ENCODE measurements at regions not wholly inside any gene's neighbourhood (a gene's known extent, or its start where the extent isn't known, plus 50 kb on each side); places are given as distances from the start of the nearest gene placed in this dataset.

- DNase-seq (ENCODE audit: low read depth, low spot score): no peak
These were observed 458.6 kb upstream of the ATXN8OS start for GRCh38 chr13:69649063-69649392.

DNA sequence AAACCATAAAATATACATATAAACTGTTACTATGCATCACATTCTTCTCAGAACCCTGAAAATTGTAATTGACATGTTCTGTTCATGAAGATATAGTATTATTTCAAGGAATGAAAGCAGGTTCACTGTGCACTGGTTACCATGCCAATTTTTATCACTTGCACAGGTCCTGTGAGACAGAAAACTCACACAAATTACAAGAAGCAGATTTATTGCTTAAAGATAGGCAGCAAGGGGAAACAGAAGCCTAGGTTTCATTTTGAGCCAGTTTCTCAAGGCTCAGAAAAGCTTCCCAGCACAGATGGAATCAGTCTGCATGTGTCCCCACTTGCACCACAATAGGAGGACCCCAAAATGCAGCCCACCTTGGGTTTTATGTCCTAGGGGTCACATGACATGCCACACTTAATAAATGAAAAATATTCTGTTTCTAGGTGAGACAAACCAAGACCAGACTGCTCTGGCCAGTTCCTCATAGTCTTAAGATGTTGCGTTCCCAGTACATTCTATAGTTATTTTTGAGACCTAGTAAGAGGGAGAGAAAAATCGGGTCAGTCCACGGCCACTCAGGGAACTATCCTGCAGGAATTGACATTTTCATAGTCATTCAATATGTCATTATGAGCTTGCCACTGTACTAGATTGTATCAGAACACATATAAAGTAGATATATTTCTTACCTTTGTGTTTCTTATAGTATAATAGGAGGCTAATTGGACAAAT lies 459.1 kb upstream of the ATXN8OS start:
- no peak for DNase-seq (ENCODE audit: low read depth, low spot score)

DNA sequence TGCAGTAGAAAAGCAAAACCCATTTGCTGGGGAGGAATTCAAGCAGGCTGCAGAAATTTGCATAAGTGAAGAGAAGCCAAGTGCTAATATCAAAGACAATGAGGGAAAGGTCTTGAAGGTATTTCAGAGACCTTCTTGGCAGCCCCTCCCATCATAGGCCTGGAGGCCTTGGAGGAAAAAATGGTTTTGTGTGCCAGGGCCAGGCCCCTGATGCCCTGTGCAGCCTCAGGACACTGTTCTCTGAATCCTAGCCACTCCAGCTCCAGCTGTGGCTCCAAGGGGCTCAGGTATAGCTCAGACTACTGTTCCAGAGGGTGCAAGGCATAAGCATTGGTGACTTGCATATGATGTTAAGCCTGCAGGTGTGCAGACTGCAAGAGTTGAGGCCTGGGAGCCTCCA lies 463.2 kb upstream of the ATXN8OS start:
- no peak for DNase-seq (ENCODE audit: low read depth, low spot score)

- no peak for DNase-seq (ENCODE audit: low read depth, low spot score)
These were observed 465.9 kb upstream of the ATXN8OS start for GRCh38 chr13:69641773-69642172.

DNA sequence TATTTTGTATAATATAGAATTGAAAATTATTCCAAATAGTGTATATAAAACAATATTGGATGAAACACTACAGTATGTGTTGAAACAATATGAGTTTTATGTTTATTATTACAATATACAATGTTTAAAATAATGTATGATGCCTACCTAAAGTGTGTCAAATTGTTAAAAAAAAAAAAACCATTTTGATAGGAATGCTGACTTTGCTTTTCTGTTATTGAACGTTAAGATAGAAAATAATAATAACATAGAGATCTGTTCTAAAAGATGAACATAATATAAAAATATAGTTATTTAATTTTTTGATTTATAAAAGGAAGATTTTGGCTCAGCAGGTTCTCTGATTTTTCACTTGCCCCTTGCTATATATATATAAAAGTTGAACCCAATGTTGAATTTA lies 474.6 kb upstream of the ATXN8OS start:
- DNase-seq (ENCODE audit: low read depth, low spot score): no peak

DNA sequence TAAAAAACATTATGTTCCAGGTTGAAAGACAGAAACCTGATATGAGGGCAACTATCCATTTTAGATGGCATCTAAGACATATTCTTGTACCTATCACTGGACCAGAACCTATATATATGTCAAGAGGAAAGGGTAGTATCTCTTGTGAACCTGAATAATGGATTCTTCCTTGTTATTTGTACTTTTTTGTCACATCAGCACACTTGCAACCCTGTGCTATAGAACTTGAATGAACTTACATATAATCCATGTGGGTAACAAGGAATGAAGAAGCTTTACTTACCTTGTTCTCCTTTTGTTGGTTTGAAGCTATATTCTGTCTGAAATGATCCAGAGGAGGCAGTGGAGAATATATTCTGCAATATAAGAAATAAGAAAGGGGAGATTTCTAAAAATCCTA lies 483.7 kb upstream of the ATXN8OS start:
- no peak for DNase-seq (ENCODE audit: low read depth, low spot score)

GRCh38 chr13:69619651-69620050 lies 488.0 kb upstream of the ATXN8OS start:
- DNase-seq (ENCODE audit: low read depth, low spot score): no peak

DNA sequence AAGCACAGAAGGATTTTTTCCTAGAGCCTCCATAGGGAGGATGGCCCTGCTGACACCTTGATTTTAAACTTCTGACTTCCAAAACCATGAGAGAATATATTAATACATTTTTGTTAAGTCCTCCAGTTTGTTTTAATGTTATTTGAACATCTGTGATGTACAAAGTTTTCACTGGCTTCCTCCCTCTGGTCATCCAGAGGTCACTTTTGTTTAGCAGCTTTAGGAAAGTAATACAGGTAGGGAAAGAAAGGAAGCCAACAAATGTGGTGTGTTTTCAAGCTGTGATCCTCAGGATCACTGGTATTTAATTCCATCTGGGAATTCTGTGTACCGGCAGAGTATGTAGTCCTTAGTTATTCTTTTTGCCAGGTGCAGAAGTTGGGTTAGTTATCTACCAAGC lies 488.8 kb upstream of the ATXN8OS start:
- no peak for DNase-seq (ENCODE audit: low read depth, low spot score)

- DNase-seq (ENCODE audit: low read depth, low spot score): no peak
These were observed 489.2 kb upstream of the ATXN8OS start for GRCh38 chr13:69618393-69618792.

GRCh38 chr13:69617587-69617986 lies 490.0 kb upstream of the ATXN8OS start:
- DNase-seq (ENCODE audit: low read depth, low spot score): no peak

DNA sequence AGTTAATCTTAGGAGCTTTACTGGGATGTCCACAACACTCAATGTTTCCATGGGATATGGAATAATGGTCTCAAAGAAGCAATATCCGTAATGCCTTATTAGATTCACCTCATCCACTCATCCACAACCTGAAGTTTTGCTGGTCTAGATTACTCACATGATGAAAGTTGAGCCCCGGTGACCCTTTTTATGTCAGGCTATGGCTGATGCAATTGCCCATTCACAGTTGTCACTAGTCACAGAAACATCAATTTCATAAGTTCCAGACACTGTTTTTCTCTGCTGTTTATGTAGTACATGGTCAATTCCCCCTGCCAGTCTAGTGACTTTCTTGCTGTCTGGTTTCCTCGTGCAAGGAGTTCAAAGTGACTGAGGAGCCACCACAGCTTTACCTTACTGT lies 491.2 kb upstream of the ATXN8OS start:
- DNase-seq (ENCODE audit: low read depth, low spot score): no peak

DNA sequence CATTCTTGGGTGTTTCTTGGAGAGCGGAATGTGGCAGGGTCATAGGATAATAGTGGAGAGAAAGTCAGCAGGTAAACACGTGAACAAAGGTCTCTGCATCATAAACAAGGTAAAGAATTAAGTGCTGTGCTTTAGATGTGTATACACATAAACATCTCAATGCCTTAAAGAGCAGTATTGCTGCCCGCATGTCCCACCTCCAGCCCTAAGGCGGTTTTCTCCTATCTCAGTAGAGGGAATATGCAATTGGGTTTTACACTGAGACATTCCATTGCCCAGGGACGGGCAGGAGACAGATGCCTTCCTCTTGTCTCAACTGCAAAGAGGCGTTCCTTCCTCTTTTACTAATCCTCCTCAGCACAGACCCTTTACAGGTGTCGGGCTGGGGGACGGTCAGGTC lies 492.6 kb upstream of the ATXN8OS start:
- DNase-seq (ENCODE audit: low read depth, low spot score): peak; percentile 79

GRCh38 chr13:69604698-69605097 lies 502.9 kb upstream of the ATXN8OS start:
- DNase-seq (ENCODE audit: low read depth, low spot score): no peak

GRCh38 chr13:69603144-69603853 lies 504.3 kb upstream of the ATXN8OS start:
- DNase-seq (ENCODE audit: low read depth, low spot score): no peak

DNA sequence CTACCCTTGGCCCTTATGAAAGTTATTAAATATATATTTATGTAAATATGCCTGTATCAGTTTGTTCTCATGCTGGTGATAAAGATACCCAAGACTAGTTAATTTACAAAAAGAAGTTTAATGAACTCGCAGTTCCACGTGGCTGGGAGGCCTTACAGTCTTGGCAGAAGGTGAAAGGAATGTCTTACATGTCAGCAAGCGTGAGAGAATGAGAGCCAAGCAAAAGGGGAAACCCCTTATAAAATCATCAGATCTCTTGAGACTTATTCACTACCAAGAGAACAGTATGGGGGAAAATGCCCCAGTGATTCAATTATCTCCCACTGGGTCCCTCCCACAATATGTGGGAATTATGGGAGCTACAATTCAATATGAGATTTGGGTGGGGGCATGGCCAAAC lies 506.0 kb upstream of the ATXN8OS start:
- DNase-seq (ENCODE audit: low read depth, low spot score): no peak

DNA sequence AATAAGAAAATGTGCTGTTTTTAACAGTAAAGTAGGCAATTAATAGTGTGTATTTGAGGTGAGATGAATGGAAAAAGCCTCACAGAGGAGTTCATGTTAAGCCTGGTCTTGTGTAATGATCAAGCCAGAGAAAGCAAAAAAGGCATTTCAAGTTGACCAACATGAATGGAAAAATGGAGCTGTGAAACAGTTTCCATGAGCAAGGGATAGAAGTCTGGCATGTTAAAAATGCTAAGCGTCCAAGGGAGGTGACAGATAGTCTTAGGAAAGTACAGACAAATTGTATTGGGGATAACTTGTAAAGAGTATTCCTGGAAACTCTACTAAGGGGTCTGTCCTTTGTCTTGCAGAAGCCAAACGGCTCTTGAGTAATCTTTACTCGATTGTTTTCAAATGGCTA lies 506.8 kb upstream of the ATXN8OS start:
- no peak for DNase-seq (ENCODE audit: low read depth, low spot score)

- DNase-seq (ENCODE audit: low read depth, low spot score): no peak
These were observed 510.5 kb upstream of the ATXN8OS start for GRCh38 chr13:69597088-69597487.

- DNase-seq (ENCODE audit: low read depth, low spot score): no peak
These were observed 512.4 kb upstream of the ATXN8OS start for GRCh38 chr13:69595181-69595580.

DNA sequence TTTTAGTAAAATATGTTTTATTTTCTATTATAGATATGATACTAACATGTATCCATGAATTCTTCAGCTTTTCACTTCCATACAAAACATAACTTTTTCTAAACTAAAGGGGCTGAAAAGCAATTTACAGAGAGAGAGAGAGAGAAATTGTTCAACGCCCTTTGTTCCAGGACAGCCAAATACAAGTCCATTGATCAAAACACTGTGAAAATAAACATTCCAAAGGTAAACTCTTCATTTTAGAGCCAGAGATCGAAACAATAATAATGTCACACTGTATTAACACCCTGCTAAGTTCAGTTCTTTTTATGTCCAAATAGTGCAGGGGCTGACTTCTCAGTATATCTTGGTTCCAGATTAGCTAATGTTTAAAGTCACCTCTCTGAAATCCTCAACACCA lies 516.2 kb upstream of the ATXN8OS start:
- no peak for DNase-seq (ENCODE audit: low read depth, low spot score)

GRCh38 chr13:69589531-69590235 lies 517.9 kb upstream of the ATXN8OS start:
- DNase-seq (ENCODE audit: low read depth, low spot score): no peak

DNA sequence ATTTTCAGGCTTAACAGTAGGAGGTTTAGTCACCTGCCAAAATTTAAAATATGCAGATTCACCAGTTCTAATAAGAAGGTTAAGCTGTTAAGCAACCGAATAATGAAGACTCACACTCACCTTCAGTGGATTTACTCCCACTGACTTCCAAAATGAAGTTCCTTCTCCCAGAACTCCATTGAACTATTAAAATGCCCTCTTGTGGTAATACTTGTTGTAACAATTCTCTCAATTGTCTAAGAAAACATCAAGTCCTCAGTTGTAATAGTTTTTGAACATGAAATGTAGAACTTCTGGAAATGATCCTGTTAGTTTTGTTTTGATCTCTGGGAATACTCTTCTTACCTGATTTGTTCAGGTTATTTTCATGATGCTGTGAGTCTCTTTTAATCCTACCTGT lies 522.0 kb upstream of the ATXN8OS start:
- no peak for DNase-seq (ENCODE audit: low read depth, low spot score)

GRCh38 chr13:69580255-69580654 lies 527.4 kb upstream of the ATXN8OS start:
- no peak for DNase-seq (ENCODE audit: low read depth, low spot score)

GRCh38 chr13:69579351-69579750 lies 528.3 kb upstream of the ATXN8OS start:
- no peak for DNase-seq (ENCODE audit: low read depth, low spot score)

Measured in ELF-1 (cell line).